ENCODE measurements at regions not wholly inside any gene's neighbourhood (a gene's known extent, or its start where the extent isn't known, plus 50 kb on each side); places are given as distances from the start of the nearest gene placed in this dataset.

GRCh38 chr7:118626739-118627138 lies 402.2 kb downstream of the ANKRD7 start:
- TF ChIP-seq ELF4 (IDR thresholded peaks at IDR 0.05) (no peak), TARDBP (IDR thresholded peaks at IDR 0.05) (no peak), BHLHE40 (IDR thresholded peaks at IDR 0.05; ENCODE audit: borderline replicate concordance) (no peak), LEF1 (IDR thresholded peaks at IDR 0.05; ENCODE audit: borderline replicate concordance) (no peak), FOXK2 (IDR thresholded peaks at IDR 0.05) (no peak), ZNF384 (IDR thresholded peaks at IDR 0.05) (no peak), FOXM1 (IDR thresholded peaks at IDR 0.05; ENCODE audit: borderline replicate concordance) (no peak), SP1 (IDR thresholded peaks at IDR 0.05) (no peak), SUZ12 (IDR thresholded peaks at IDR 0.05) (no peak), ARNT (IDR thresholded peaks at IDR 0.05) (no peak), NFRKB (IDR thresholded peaks at IDR 0.05) (no peak), PKNOX1 (IDR thresholded peaks at IDR 0.05) (no peak), L3MBTL2 (conservative IDR thresholded peaks at IDR 0.05) (no peak), FOXA1 (IDR thresholded peaks at IDR 0.05) (no peak), HDGF (IDR thresholded peaks at IDR 0.05; ENCODE audit: borderline replicate concordance) (no peak), CTBP1 (IDR thresholded peaks at IDR 0.05; ENCODE audit: borderline replicate concordance) (no peak)
- ChIA-PET CTCF (no interaction called here), POLR2A (no interaction called here)
- no peak for DNase-seq (ENCODE audit: extremely low spot score)

- CTCF ChIA-PET, result no interaction called here
- POLR2A ChIA-PET, result no interaction called here
- DNase-seq (ENCODE audit: extremely low spot score), result no peak
- no peak for TF ChIP-seq PKNOX1 (IDR thresholded peaks at IDR 0.05)
- TF ChIP-seq L3MBTL2 (conservative IDR thresholded peaks at IDR 0.05), result no peak
- no peak for TF ChIP-seq BHLHE40 (IDR thresholded peaks at IDR 0.05; ENCODE audit: borderline replicate concordance)
- TF ChIP-seq FOXM1 (IDR thresholded peaks at IDR 0.05; ENCODE audit: borderline replicate concordance), result no peak
- TF ChIP-seq SUZ12 (IDR thresholded peaks at IDR 0.05), result no peak
- no peak for TF ChIP-seq NFRKB (IDR thresholded peaks at IDR 0.05)
- TF ChIP-seq FOXK2 (IDR thresholded peaks at IDR 0.05), result no peak
- no peak for TF ChIP-seq ARNT (IDR thresholded peaks at IDR 0.05)
- TF ChIP-seq ELF4 (IDR thresholded peaks at IDR 0.05), result no peak
- TF ChIP-seq FOXA1 (IDR thresholded peaks at IDR 0.05), result no peak
- no peak for TF ChIP-seq ZNF384 (IDR thresholded peaks at IDR 0.05)
- TF ChIP-seq CTBP1 (IDR thresholded peaks at IDR 0.05; ENCODE audit: borderline replicate concordance), result no peak
- TF ChIP-seq TARDBP (IDR thresholded peaks at IDR 0.05), result no peak
- no peak for TF ChIP-seq HDGF (IDR thresholded peaks at IDR 0.05; ENCODE audit: borderline replicate concordance)
- no peak for TF ChIP-seq LEF1 (IDR thresholded peaks at IDR 0.05; ENCODE audit: borderline replicate concordance)
- TF ChIP-seq SP1 (IDR thresholded peaks at IDR 0.05), result no peak
Measured at GRCh38 chr7:118627467-118627866, 403.0 kb downstream of the ANKRD7 start.

- CTCF ChIA-PET, result no interaction called here
Measured at GRCh38 chr7:118629898-118630438, 405.5 kb downstream of the ANKRD7 start.

GRCh38 chr7:118642396-118642795 lies 417.9 kb downstream of the ANKRD7 start:
- TF ChIP-seq SP1 (IDR thresholded peaks at IDR 0.05), result no peak
- no peak for TF ChIP-seq FOXM1 (IDR thresholded peaks at IDR 0.05; ENCODE audit: borderline replicate concordance)
- no peak for TF ChIP-seq ARNT (IDR thresholded peaks at IDR 0.05)
- TF ChIP-seq LEF1 (IDR thresholded peaks at IDR 0.05; ENCODE audit: borderline replicate concordance), result no peak
- TF ChIP-seq NFRKB (IDR thresholded peaks at IDR 0.05), result no peak
- TF ChIP-seq SUZ12 (IDR thresholded peaks at IDR 0.05), result no peak
- no peak for TF ChIP-seq HDGF (IDR thresholded peaks at IDR 0.05; ENCODE audit: borderline replicate concordance)
- no peak for TF ChIP-seq ZNF384 (IDR thresholded peaks at IDR 0.05)
- TF ChIP-seq CTBP1 (IDR thresholded peaks at IDR 0.05; ENCODE audit: borderline replicate concordance), result no peak
- no peak for TF ChIP-seq TARDBP (IDR thresholded peaks at IDR 0.05)
- no peak for TF ChIP-seq L3MBTL2 (conservative IDR thresholded peaks at IDR 0.05)
- ChIA-PET POLR2A (no interaction called here), CTCF (no interaction called here)
- no peak for DNase-seq (ENCODE audit: extremely low spot score)

More at GRCh38 chr7:118629898-118630438, 405.5 kb downstream of the ANKRD7 start:
- TF ChIP-seq FOXA1 (IDR thresholded peaks at IDR 0.05), result no peak
- POLR2A ChIA-PET, result no interaction called here
- DNase-seq (ENCODE audit: extremely low spot score), result no peak

- ChIA-PET POLR2A (no interaction called here), CTCF (no interaction called here)
- TF ChIP-seq CTBP1 (IDR thresholded peaks at IDR 0.05; ENCODE audit: borderline replicate concordance) (no peak), SUZ12 (IDR thresholded peaks at IDR 0.05) (no peak), FOXA1 (IDR thresholded peaks at IDR 0.05) (no peak), L3MBTL2 (conservative IDR thresholded peaks at IDR 0.05) (no peak), ARNT (IDR thresholded peaks at IDR 0.05) (no peak), TARDBP (IDR thresholded peaks at IDR 0.05) (no peak)
- DNase-seq (ENCODE audit: extremely low spot score), result no peak
Measured at GRCh38 chr7:118644346-118644745, 419.8 kb downstream of the ANKRD7 start.

GRCh38 chr7:118648002-118648401 lies 423.5 kb downstream of the ANKRD7 start:
- DNase-seq (ENCODE audit: extremely low spot score), result no peak
- ChIA-PET CTCF (no interaction called here), POLR2A (no interaction called here)
- no peak for TF ChIP-seq FOXM1 (IDR thresholded peaks at IDR 0.05; ENCODE audit: borderline replicate concordance)
- TF ChIP-seq TARDBP (IDR thresholded peaks at IDR 0.05), result no peak
- TF ChIP-seq FOXK2 (IDR thresholded peaks at IDR 0.05), result no peak
- no peak for TF ChIP-seq ARNT (IDR thresholded peaks at IDR 0.05)
- TF ChIP-seq ZNF384 (IDR thresholded peaks at IDR 0.05), result no peak
- no peak for TF ChIP-seq L3MBTL2 (conservative IDR thresholded peaks at IDR 0.05)
- no peak for TF ChIP-seq PKNOX1 (IDR thresholded peaks at IDR 0.05)
- no peak for TF ChIP-seq FOXA1 (IDR thresholded peaks at IDR 0.05)
- TF ChIP-seq ELF4 (IDR thresholded peaks at IDR 0.05), result no peak
- no peak for TF ChIP-seq HDGF (IDR thresholded peaks at IDR 0.05; ENCODE audit: borderline replicate concordance)
- no peak for TF ChIP-seq LEF1 (IDR thresholded peaks at IDR 0.05; ENCODE audit: borderline replicate concordance)
- no peak for TF ChIP-seq SP1 (IDR thresholded peaks at IDR 0.05)
- no peak for TF ChIP-seq BHLHE40 (IDR thresholded peaks at IDR 0.05; ENCODE audit: borderline replicate concordance)
